WERI-Rb-1 (cell line): ENCODE measurements at regions not wholly inside any gene's neighbourhood (a gene's known extent, or its start where the extent isn't known, plus 50 kb on each side); places are given as distances from the start of the nearest gene placed in this dataset.
"Not testable (repeated sequence)": the region's sequence is repeated elsewhere in the genome, so short reads cannot be mapped to it uniquely, and the experiment has no call there.

ENCODE experiments used
- DNase-seq: peaks from one replicate; pipeline ENCODE4 v3.0.0-alpha.2; 2020
- H3K27ac ChIP-seq: fragments of 250-450 bp; sonication (Bioruptor Pico); 2 replicates; pipeline ENCODE4 v1.5.1; 2020; ENCODE audit warnings: mild to moderate bottlenecking, moderate library complexity
- H3K27me3 ChIP-seq: fragments of 250-450 bp; sonication (Bioruptor Pico); 2 replicates; pipeline ENCODE4 v1.5.1; 2021; ENCODE audit warnings: mild to moderate bottlenecking, low read depth, moderate library complexity; ENCODE audit not compliant: insufficient read depth, severe bottlenecking
- H3K36me3 ChIP-seq: fragments of 250-450 bp; sonication (Bioruptor Pico); 2 replicates; pipeline ENCODE4 v1.5.1; 2020; ENCODE audit warnings: mild to moderate bottlenecking, moderate library complexity
- H3K4me3 ChIP-seq: 2 replicates; pipeline ENCODE4 v1.5.1; 2011; ENCODE audit warnings: low read depth, mild to moderate bottlenecking, control low read depth, low read length
- H3K9me3 ChIP-seq: fragments of 250-450 bp; sonication (Bioruptor Pico); 2 replicates; pipeline ENCODE4 v1.5.1; 2021; ENCODE audit warnings: mild to moderate bottlenecking, moderate library complexity; ENCODE audit not compliant: severe bottlenecking
- TF ChIP-seq, protein P1 (sequence below): IDR thresholded peaks from 2 replicates; pipeline ENCODE4 v1.5.1; 2011; ENCODE audit warnings: low read depth, mild to moderate bottlenecking, control low read depth, inconsistent platforms, low read length

DNA sequence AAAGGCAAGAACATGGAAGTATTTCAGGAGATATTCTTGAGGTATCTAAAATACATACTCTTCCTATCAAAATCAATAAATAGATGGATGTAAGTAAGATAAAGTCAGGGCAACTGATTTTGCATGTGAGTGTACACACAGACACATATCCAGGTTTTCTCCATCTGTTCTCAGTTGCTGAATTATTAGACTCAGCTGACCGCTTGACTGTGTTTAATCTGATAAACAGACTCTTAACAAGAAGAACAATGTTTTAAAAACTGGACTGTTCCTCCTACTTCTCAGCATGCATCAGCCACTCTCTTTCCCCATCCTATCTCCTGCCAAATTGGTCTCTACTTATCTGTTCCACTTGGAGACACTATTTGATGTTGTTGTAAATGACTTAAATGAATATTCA lies 73.5 kb downstream of the GOLGA8G start:
- H3K36me3 ChIP-seq = no peaks in the 10 kb centered on the region
- TF ChIP-seq, protein P1, sequence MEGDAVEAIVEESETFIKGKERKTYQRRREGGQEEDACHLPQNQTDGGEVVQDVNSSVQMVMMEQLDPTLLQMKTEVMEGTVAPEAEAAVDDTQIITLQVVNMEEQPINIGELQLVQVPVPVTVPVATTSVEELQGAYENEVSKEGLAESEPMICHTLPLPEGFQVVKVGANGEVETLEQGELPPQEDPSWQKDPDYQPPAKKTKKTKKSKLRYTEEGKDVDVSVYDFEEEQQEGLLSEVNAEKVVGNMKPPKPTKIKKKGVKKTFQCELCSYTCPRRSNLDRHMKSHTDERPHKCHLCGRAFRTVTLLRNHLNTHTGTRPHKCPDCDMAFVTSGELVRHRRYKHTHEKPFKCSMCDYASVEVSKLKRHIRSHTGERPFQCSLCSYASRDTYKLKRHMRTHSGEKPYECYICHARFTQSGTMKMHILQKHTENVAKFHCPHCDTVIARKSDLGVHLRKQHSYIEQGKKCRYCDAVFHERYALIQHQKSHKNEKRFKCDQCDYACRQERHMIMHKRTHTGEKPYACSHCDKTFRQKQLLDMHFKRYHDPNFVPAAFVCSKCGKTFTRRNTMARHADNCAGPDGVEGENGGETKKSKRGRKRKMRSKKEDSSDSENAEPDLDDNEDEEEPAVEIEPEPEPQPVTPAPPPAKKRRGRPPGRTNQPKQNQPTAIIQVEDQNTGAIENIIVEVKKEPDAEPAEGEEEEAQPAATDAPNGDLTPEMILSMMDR = no peak
- H3K9me3 ChIP-seq = no peaks in the 10 kb centered on the region
- no peak overlapping the region for H3K4me3 ChIP-seq
- no peaks in the 10 kb centered on the region for H3K27me3 ChIP-seq
- no peak for DNase-seq
- no peak overlapping the region for H3K27ac ChIP-seq

GRCh38 chr15:28457396-28457932 lies 75.3 kb downstream of the GOLGA8G start:
- H3K9me3 ChIP-seq, H3K4me3 ChIP-seq, H3K36me3 ChIP-seq, H3K27ac ChIP-seq, H3K27me3 ChIP-seq: not testable (repeated sequence)
- peak; percentile 39 for DNase-seq

- TF ChIP-seq, protein P1 = no peak
- DNase-seq = peak; percentile 10
- Histone ChIP-seq H3K36me3 (no peaks in the 10 kb centered on the region), H3K27me3 (no peaks in the 10 kb centered on the region), H3K27ac (no peak overlapping the region), H3K9me3 (no peaks in the 10 kb centered on the region), H3K4me3 (no peak overlapping the region)
These were observed 76.0 kb downstream of the GOLGA8G start for GRCh38 chr15:28456476-28457395.

GRCh38 chr15:28455537-28456475 lies 77.0 kb downstream of the GOLGA8G start:
- H3K27me3 ChIP-seq, H3K4me3 ChIP-seq, H3K27ac ChIP-seq, H3K36me3 ChIP-seq, H3K9me3 ChIP-seq: not testable (repeated sequence)
- DNase-seq = peak; percentile 19

GRCh38 chr15:28454751-28455220 lies 76.3 kb downstream of the GOLGA8F start:
- H3K4me3 ChIP-seq, DNase-seq: not testable (repeated sequence)

More at GRCh38 chr15:28454751-28455220, 76.3 kb downstream of the GOLGA8F start:
- not testable (repeated sequence) for H3K36me3 ChIP-seq, H3K9me3 ChIP-seq, H3K27me3 ChIP-seq, H3K27ac ChIP-seq
